ENCODE measurements at regions not wholly inside any gene's neighbourhood (a gene's known extent, or its start where the extent isn't known, plus 50 kb on each side); places are given as distances from the start of the nearest gene placed in this dataset.
"Not testable (repeated sequence)": the region's sequence is repeated elsewhere in the genome, so short reads cannot be mapped to it uniquely, and the experiment has no call there.

DNA sequence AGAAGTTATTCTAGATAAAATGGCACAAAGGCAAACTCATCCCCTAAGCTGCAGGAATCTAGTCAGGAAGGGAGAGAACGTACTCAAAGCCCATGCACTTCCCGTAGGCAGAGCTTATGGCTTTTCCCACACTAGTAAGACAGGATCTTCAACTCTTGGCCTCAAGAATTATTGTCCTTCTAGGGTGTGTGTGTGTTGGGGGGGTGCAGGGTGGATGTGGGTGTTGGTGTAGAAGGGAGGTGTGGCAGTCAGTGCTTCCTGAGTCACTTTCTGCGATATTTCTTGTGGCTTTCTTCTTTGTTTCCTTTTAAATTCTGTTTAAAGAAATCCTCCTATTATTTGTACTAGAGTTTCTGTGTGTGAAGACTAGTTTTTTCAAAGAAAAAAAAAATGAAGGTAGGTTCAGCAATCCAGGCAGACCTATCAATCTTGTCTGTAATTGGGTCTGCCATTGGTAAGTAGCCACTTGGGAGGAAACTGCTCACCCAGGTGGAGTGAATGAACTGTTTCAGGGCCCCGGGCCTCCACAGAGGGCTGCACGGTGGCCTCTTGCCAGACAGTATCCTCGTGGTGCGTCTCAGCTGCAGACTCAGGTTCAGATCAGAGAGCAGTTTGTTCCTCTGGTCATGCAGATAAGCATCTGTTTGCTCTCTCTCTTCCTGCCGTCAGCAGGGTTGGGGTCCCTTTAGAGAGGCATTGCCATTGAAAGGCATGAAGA, 131.9 kb downstream of the NPR3 start:
- DNase-seq: no peak

DNA sequence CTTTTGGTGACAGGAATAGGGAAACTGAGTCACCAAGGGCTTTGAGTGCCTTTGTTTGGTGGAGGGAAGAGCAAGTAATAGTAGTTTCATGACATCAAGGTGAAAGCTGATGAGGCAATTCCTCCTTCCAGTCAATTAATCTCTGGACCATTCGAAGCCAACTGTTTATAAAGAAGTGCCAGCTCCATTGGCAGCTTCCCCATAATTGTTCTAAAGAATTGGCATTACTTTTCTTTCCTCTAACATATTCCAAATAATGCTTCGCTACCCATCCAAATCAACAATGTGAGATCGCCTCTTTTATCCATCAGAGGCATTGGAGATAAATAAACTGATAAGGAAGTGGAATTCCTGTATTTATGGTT, 132.4 kb downstream of the NPR3 start:
- DNase-seq: peak in 1 of 2 experiments; percentile 36

DNA sequence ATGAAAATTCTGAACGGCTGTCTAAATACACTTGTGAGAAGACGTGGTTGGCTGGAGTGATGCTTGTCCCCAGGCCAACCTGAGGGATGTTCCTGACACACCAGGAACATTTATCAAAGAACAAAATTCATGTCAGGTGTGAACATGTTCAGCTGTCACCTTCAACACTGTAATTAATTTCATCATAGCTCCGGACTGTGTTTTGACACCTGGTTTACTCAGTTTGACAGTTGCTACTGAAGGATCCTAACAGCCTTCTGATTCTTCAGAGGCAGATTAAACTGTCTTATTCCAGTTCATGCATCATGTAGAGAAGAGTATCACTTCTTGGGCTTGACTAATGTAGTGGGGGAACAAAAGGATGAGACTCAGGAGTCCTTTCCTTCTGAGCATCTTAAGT, 134.1 kb downstream of the NPR3 start:
- no peak for DNase-seq

DNA sequence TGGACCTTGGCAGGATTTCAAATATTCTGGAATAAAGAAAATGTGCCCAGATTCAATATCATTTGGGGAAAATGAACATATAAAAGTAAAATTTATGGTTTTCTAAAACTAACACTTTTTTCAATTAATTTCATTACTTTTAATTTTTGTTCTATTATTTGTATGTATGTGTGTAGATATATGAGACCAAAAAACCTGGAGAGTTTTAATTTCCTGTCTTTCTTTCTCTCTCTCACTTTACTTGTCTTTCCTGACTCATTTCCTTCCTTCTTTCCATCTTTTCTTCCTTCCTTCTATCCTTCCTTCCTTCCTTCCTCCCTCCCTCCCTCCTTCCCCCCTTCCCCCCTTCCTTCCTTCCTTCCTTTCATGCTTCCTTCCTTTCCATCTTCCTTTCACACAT, 137.0 kb downstream of the NPR3 start:
- no peak for DNase-seq

DNA sequence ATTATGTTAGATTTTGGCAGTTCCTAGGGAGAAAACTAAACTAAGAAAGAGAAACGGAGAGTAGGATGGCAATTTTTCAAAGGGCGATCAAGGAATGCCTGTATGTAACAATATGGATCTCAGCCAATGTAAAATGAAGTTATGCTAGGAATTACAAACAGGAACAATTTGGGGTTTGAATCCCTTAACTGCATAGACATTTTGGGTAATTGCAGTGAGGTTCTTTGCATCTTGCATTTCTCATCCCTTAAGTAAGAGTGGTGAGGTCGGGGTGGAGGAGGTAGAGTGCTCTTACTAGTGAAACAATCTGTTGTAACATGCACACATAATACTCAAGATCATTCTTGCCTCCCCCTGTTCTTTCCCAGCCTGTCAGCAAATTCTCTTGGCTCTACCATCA, 137.6 kb downstream of the NPR3 start:
- DNase-seq: no peak

DNA sequence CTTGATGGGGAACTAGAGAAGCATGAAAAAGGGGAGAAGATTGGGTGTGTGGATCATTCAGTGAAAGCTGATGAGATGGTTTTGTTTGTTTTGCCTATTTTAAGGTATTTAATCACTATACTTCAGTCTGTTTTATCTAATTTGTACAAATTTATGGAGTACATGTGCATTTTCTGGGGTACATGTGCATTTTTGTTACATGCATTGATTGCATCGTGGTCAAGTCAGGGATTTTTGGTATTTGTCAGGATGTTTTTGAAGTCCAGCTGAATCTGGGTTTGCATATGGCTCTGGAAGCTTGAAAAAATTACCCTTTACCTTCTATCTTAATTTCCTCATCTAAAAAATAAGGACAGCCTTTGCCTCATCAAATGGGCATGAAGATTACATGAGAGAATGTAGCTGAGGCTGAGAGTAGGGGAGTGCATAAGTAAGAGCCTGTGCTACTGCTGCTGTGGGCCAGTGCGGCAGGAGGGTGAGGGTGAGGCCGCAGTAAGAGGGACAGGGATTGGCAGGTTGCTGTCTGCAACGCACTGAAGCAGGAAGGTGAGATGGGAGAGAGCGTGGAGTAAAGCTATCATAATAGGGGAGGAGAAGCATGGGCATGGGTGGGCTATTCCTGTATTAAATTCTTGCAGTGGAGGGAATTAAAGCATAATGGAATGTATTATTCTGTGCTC, 139.8 kb downstream of the NPR3 start:
- DNase-seq: no peak

DNA sequence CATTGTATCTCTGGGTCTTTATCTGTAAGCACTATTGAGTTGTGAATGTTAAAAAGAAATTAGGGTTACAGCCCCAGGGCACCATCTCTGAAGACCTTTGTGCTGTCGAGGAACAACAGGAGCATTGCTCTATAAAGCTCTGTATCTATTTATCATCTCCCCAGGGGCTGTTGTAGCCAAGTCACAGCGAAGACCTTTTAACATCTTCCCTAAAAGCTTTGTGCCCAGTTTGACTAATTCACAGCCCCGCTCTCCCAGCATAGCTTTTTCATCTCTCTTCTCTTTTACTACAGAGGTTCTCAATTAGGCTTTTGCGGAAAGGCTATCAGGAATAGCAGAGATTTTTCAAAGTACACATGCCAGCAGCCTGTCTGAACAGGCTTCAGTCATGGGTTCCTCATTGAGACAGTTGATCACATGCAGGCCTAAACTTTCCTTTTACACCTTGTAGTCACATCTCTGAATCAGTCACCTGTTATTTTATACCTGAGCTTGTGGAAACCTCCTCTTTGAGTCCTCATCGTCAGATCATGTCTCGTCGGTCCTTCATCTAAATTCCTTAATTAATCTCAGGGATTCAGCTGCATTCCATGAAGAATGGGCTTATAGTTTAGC, 140.5 kb downstream of the NPR3 start:
- no peak for DNase-seq

DNA sequence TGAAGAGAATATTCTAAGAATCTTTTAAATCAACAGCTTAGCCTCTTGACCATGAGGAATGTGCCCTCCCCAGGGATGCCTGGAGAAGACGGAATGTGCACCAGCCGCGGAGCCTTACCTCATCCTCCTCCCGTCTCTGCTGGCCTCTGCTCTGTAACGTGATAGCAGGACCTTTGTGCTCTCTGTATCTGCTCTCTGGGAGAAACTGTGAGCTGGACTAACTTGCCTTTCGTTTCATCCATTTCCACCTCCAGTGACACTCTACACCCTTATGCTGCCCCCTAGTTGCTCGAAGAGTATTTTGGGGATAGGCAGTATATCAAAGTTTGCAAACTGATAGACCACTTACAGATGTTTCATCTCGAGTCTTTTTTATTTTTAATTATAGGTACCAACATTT, 141.4 kb downstream of the NPR3 start:
- DNase-seq: no peak

DNA sequence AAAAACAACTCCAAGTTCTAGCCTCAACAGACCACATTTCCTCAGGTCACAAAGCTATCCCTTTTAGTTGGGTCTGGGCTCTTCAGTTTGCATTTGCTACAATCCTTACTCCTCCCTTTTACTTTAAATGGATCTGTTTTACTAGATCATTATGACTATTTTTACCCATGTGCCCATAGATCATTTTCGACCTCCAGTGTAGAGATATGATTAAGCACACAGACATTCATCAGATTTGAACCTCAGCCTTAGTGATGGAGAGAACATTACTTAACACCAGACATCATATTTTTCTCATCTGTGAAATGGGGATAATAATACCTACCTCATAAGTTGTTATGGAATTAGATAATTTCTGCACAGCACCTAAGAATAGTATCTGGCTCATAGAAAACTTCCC, 141.9 kb downstream of the NPR3 start:
- DNase-seq: no peak

DNA sequence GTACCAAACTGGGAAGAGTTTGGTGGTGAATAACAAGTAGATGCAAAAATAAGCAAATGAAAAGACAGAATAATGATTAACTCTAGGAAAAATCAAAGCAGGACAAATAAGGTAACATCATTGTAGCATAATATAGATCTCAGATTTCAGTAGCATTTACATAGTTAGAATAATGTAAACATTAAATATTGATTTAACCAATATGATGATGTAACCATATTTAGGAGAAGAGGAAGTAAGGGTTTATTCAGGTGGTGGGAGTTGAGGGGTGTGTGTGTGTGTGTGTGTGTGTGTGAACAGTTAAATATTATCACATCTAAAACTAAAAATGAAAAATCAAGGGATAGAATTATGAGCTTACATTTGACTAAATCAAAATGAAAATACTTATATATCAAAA, 143.4 kb downstream of the NPR3 start:
- no peak for DNase-seq

DNA sequence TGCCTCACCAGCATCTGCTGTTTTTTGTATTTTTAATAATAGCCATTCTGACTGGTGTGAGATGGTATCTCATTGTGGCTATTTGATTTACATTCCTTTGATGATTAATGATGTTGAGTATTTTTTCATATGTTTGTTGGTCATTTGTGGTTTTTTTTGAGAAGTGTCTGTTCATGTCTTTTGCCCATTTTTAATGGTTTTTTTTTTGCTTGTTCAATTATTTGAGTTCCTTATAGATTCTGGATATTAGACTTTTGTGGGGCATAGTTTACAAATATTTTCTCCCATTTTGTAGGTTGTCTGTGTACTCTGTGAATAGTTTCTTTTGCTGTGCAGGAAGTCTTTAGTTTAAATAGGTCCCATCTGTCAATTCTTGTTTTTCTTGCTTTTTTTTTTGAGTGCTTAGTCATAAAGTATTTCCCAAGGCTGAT, 148.1 kb downstream of the NPR3 start:
- DNase-seq: no peak

DNA sequence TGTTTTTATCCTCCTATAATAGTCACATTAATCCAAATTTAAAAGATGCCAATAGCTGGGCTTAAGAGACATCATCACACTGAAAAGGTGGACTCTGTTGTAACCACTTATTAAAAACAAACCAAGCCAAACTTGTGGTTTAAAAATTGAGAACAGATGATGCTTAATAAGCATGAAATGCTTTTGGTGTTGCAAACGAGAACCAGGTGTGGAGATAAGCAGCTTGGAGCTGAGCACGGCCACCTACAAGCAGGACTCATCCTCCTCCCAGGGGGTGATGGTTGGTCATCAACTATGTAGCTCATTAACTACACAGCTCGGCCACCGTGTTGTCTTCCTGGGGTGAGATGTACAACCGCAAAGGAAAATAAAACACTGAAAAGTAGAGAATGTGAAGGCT, 154.4 kb downstream of the NPR3 start:
- no peak for DNase-seq

DNA sequence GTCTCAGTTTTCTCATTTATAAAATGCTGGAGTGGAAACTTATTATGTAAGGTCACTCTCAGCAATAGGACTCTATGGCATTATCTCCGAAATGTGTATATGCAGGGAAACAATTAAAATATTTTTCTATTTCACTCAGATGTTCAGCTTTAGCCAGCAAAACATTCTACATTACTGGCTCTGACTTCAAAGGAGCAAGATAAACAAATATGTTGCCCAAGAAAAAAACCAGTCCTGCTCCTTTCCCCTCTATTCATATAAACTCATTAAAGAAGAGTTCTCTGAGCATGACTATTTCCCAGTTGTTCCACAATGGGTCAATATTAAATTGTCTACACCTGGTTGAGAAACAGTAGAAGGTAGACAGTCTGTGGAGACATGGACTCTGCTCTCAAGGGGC, 155.0 kb downstream of the NPR3 start:
- no peak for DNase-seq

DNA sequence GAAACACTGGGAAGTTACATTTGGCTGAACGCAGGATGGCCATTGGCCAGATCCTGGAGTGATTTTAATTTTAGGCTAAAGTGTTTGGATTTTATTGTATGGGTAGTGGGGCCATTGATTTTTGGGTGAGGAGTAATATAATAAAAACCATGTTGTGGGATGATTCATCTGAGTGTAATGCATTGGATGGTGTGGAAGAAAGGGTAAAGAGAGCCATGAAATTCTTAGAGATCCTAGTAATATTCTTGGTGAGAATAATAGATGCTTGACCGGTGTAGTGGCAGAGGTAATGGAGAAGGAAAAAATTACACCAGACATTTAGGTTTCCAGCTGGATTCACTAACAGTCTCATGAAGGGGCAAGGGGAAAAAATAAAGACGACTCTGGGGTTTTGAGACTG, 158.1 kb downstream of the NPR3 start:
- no peak for DNase-seq

DNA sequence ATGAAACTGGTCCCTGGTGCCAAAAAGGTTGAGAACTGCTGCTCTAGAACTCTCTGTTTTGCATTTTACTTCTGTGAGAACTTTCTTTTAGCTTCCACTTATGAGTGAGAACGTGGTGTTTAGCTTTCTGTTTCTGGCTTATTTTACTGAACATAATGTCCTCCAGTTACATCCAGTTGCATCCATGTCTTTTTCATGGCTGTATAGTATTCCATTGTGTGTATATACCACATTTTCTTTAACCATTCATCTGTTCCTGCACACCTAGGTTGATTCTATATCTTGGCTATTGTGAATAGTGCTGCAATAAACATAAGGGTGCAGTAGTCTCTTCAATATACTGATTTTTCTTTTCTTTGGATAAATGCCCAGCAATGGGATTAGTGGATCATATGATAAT, 165.7 kb downstream of the NPR3 start:
- no peak for DNase-seq

DNA sequence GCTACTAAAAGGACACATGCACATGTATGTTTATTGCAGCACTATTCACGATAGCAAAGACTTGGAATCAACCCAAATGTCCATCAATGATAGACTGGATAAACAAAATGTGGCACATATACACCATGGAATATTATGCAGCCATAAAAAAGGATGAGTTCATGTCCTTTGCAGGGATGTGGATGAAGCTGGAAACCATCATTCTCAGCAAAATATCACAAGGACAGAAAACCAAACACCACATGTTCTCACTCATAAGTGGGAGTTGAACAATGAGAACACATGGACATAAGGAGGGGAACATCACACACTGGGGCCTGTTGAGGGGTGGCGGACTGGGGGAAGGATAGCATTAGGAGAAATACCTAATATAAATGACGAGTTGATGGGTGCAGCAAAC, 168.2 kb downstream of the NPR3 start:
- not testable (repeated sequence) for DNase-seq

DNA sequence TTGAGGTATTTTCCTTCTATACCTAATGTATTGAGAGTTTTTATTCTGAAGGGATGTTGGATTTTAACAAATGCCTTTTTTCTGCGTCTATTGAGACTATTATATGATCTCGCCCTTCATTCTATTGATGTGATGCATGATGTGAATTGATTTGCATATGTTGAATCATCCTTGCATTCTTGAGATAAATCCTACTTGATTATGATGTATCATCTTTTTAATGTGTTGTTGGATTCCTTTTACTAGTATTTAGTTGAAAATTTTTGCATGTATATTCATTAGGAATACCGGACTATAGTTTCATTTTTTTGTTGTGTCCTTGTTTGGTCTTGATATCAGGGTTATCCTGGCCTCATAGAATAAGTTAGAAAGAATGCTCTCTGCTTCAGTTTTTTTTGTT, 169.7 kb downstream of the NPR3 start:
- no peak for DNase-seq

DNA sequence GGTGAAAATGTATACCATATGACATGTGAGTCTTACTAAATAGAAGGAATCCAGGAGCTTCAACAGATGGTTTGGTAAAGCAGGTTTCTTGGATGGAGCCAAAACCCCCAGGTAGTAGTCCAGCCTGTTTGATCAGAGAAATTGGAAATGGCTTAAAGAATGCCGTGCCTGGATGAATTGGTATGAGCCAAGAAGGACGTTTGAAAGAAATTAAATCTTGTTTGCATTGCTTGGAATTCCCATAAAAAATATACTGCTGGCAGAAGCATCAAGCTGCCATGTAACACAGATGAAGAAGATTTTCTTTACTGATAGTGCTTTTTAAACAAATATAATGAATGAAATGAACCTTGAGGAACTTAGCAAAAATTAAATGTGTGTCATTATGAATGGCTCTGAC, 176.3 kb downstream of the NPR3 start:
- DNase-seq: no peak

DNA sequence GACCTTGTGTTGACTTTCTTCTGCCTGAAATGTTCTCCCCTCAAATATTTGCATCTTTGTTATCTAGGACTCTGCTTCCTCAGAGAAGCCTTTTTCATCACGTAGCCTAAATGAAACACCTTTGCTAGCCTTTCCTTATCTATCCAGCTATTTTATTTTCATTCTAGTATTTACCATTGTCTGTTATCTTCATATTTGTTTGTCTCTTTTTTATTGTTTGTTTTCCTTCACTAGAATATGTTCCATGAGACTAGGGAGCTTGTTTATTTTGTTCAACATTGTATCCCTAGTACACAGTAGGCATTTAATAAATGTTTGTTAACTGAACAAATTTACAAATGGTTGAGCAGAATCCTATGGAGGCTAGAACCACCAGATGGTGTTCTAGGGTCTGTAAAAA, 178.0 kb downstream of the NPR3 start:
- DNase-seq: no peak

DNA sequence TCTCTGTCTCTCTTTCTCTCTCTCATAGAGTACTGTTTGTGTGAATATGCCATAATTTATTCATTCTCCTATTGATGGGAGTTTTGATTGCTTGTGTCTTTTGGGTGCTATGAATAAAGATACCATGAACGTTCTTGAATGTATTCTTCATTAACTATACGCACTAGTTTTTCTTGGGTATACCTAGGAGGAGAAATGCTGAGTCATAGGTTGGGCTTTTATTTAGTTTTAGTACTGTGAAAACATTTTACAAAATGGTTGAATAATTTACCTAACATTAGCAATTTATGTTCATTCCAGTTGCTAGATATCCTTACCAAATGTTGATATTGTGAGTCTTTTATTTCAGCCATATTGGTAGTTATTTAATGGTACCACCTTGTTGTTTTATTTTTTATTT, 192.5 kb downstream of the NPR3 start:
- no peak for DNase-seq

DNA sequence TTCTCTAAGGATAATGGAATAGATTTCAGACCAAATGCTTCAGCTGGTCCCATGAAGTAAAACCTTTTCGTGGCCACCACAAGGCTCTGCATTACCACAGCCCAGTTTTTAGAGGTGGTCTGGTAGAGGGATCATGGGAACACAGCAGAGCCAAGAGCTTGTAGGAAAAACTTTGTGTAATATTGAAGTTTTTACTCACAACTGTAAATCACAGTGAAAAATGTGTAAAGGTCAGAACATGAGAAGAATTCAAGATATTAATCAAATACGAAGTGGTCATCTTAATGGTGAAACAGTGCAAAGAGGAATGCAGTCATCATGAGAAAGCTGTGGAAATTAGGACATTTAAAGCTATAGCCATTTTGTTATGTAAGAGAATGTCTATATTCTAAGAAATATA, 197.5 kb downstream of the NPR3 start:
- DNase-seq: no peak

DNA sequence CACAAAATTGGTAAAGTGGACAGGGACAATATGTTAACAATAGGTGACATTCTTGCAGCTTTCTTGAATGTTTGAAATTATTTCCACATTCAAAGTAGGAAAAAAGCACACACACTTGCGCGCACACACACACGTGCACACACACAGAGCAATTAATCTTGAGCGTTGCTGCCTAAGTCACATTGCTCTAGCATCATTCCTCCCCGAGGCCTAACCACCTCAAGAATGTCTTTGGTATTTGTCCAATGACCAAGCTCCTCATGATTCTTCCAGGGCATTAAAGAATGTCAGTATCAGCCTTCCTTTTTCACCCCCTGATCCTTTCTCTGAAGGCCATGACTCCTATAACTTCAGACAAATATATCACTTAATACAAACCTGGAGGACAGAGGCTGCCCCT, 198.1 kb downstream of the NPR3 start:
- no peak for DNase-seq

DNA sequence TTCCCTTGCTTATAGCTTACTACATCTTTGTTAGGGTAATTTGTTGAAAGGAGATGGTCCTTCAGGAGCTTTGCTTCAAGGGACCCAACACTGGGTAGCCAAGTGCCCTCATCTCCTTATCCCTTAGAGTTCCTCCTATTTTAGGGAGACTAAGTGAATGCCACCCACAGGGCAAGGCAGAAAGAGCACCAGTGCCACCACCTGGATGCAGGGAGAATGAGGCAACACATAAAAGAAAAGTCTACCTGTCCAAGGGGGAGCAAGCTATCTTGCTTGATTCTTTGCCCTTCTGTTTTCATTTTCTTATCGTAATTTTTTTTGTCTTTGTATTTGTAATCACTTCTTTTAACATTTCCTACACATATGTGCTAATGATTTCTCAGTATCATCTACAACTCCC, 205.5 kb downstream of the NPR3 start:
- no peak for DNase-seq

DNA sequence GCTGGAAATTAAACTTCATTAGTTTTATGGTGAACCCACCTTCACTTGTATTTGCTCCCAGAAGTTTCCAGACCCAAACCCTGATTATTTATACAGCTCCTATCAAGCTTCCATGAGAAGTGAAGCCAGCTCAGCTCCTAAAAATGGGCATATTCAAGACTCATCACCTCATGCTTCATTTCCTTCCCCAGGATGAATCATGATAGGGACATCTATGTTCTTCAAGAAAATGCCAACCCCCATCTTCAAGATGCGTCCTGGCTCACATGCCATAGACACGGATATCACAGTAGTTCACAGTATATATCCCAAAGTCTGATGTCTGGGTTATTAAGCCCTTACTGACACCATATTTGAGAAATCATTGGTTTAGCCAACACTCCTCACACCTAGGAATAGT, 217.6 kb downstream of the NPR3 start:
- no peak for DNase-seq

DNA sequence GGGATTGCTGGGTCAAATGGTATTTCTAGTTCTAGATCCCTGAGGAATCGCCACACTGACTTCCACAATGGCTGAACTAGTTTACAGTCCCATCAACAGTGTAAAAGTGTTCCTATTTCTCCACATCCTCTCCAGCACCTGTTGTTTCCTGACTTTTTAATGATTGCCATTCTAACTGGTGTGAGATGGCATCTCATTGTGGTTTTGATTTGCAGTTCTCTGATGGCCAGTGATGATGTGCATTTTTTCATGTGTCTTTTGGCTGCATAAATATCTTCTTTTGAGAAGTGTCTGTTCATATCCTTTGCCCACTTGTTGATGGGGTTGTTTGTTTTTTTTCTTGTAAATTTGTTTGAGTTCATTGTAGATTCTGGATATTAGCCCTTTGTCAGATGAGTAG, 220.3 kb downstream of the NPR3 start:
- DNase-seq: not testable (repeated sequence)

Measured in NCI-H446 (cell line).